Eye (tissue), 1 donor: ENCODE measurements at regions not wholly inside any gene's neighbourhood (a gene's known extent, or its start where the extent isn't known, plus 50 kb on each side); places are given as distances from the start of the nearest gene placed in this dataset.
A peak's percentile ranks its signal among the peaks of the same experiment; 100 is the strongest.

Experiments used
- DNase-seq: peaks from one replicate; pipeline ENCODE4 v3.0.0-alpha.2; 2015

DNA sequence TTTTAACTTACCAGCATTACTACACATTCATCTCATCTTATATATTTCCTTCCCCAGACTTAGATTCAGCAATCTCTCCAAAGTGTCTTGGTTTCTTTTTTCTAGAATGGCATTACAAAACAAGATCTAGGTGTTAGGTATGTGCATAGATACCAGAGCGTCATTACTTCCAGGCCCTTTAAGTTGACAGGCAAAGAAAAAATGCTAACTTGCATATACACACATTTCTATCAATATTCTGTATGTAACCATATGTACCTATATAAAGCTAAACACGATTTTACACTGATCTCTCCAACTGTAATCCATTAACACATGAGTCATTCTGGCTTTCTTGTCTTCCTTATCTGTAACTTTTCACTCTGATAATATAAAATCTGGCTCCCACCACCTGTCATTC, 503.8 kb upstream of the NRXN1 start:
- DNase-seq: peak; percentile 6

DNA sequence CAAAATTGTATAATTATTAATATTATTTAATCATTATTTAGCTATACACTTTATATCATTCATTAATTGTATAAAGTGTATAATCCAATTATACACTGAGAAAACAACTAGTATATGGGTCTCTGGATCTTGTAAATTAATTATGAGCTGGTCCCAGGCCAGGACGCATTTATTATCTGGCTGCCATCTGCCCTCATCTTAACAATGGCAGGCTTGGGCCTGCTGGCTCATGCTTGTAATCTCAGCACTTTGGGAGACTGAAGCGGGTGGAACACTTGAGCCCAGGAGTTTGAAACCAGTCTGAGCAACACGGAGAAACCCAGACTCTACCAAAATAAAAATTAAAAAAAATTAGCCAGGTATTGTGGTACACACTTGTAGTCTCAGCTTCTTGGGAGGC, 502.2 kb upstream of the NRXN1 start:
- no peak for DNase-seq

GRCh38 chr2:51528156-51528555, 496.2 kb upstream of the NRXN1 start:
- no peak for DNase-seq

GRCh38 chr2:51526766-51527165, 494.8 kb upstream of the NRXN1 start:
- DNase-seq: no peak

- no peak for DNase-seq
Observed at GRCh38 chr2:51516667-51517066, 484.7 kb upstream of the NRXN1 start.

- DNase-seq: no peak
Observed at GRCh38 chr2:51511002-51511401, 479.1 kb upstream of the NRXN1 start.

DNA sequence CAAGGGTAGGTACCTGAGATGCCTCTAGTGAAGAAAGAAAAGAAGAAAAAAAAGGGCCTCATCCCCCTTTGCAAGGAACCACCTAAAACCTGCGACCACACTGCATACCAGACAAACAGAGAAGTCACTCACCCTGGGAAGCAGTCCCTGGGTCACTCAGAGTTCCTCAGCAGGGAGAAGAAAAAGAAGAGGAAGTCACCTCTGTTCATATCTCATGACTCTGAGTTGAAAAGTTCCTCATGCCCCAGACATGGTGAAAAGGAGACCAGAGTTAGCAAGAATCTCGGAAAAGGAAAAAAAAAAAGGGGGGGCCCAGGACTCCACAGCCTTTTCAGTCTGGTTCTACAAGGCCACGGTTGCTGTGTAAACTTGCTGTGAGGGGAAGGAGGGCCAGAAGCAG, 478.4 kb upstream of the NRXN1 start:
- DNase-seq: no peak

DNA sequence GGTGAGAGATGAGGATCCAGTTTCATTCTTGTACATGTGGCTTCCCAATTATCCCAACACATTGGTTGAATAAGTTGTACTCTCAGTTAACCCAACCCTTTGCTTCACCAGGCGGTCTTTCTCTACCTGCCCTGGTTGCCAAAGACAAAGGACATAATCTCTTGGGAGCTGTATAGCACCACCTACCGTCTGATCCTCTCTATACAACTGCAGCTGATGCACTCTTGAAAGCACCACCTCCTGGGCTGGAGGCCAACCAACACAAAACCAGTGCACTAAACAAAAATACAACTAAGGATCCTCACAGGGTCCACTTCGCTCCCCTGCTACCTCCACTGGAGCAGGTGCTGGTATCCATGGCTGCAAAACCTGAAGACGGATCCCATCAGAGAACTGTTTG, 473.6 kb upstream of the NRXN1 start:
- no peak for DNase-seq

DNA sequence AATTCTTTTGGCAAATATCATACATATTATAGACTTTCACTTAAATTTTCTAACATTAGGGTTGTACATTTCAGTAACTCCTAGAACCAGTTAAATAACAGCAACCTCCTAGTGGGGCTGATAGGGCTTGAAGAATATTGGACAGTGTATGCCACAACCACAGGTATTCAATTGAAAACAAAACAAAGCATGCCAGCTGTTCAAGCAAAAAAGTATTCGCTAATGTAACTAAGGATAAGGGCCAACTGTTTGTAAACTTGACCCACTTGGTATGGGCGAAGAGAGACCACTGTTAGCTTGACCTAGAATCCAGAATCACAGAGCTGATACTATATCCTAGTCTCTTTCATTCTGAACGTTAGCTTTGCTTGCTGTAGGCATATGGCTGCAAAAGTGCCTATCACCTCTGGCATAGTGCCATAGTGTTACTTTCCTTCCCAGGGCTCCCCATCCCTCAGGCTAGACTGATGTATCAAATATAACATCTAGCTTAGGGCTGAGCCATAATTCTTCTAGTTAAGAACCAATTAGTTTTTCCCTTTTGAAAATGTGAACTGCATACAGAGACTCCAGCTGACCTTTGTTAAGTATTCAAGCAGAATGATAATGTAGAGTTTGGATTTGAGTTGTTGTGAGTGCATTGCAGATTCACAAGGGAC, 458.8 kb upstream of the NRXN1 start:
- no peak for DNase-seq

DNA sequence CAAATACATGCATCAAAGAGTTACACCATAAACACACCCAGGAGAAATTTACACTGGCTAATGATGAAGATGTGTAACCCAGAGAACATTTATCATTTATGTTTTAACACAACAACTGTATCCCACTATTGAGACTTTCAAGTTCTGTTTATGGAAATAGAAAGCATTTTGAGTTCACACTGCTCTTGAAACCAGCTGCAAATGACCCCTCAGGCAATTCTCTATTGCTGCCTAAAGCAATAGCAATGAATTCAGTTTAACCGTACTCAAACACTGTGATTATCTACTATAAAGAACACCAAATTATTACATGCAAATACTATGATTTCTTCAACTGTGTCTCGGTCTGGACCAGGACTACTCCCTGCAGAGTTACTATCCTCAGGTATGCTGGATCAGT, 452.7 kb upstream of the NRXN1 start:
- no peak for DNase-seq

- no peak for DNase-seq
Observed at GRCh38 chr2:51483720-51484119, 451.8 kb upstream of the NRXN1 start.

- no peak for DNase-seq
Observed at GRCh38 chr2:51472783-51473182, 440.9 kb upstream of the NRXN1 start.

- DNase-seq: no peak
Observed at GRCh38 chr2:51472300-51472699, 440.4 kb upstream of the NRXN1 start.

- DNase-seq: no peak
Observed at GRCh38 chr2:51469102-51469501, 437.2 kb upstream of the NRXN1 start.

DNA sequence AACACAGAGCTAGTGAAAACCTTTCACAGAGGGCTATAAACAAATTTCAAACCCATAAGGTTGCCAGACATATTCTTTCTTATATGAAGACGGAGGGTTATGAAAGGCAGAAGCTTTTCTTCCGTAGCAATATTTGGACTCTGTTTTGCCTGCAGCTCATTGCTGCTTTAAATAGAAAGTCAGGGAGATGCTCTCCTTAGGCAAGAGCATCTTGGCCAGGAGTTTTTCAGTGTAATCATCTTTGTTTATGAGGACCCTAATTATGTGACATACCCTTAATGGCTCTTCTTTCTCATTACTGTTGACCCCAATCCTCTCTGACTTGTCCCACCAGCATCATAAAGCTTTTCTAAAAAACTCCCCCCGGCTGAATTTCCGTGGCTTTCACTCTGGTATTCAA, 433.4 kb upstream of the NRXN1 start:
- DNase-seq: no peak

DNA sequence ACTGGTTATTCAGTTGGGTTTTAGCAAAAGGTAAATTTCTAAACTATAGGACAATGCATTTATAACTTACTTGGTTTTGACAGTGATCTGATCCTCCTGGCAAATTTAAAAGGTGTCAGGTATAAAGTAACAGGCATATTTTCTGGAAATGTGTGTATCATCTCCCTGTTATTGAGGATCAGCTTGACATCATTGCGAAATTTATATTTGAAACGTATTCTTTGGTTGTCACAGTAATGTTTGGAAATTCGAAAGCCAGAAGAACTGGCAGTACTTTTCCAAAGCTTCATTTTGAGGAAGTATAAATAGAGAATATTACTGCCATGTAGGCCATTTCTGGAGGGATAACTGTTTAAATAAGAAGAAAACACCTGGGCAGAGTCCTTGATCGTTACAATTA, 422.2 kb upstream of the NRXN1 start:
- no peak for DNase-seq

DNA sequence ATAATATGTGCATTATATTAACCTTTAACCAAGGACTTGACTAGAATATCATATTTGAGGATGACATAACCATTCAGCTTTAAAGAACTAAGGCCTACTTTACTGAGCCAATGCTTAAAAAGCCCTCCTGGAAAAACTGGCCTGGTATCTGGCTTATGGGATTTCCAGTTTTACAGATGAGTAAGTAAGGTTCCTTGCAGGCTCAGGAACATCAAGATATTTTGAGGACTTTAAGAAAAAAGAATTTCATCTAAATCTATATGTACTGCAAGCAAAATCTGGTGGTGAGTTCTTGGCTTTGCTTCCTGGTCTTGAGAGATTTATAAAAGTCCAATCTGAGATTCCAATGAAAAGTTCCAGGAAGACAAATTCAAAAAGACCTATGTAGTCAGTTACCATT, 417.0 kb upstream of the NRXN1 start:
- DNase-seq: no peak

- no peak for DNase-seq
Observed at GRCh38 chr2:51441786-51442185, 409.9 kb upstream of the NRXN1 start.

- no peak for DNase-seq
Observed at GRCh38 chr2:51424418-51424817, 392.5 kb upstream of the NRXN1 start.

- DNase-seq: no peak
Observed at GRCh38 chr2:51420511-51420910, 388.6 kb upstream of the NRXN1 start.

GRCh38 chr2:51413726-51414125, 381.8 kb upstream of the NRXN1 start:
- no peak for DNase-seq

DNA sequence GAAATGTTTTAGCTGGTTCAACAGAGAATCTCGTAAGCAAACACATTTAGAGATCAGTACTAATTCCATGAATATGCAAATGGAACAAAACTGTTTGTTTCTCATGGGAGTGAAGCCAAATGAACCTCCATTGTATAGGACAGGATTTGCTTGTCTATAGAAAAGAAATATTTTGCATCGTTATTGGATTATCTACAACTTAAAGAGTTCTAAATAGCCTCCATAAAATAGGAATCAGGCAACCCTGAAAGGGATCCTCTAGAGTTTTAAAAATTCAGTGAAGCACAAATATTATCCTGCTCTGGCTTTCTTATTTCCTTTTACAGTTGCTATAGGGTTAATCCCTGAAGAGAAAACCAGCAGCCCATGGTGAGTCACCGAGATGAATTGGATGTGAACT, 378.4 kb upstream of the NRXN1 start:
- DNase-seq: no peak

- DNase-seq: no peak
Observed at GRCh38 chr2:51409920-51410319, 378.0 kb upstream of the NRXN1 start.

- DNase-seq: no peak
Observed at GRCh38 chr2:51404226-51404625, 372.3 kb upstream of the NRXN1 start.

- no peak for DNase-seq
Observed at GRCh38 chr2:51401546-51401945, 369.6 kb upstream of the NRXN1 start.

GRCh38 chr2:51387235-51387634, 355.3 kb upstream of the NRXN1 start:
- DNase-seq: no peak
